ENCODE measurements at regions not wholly inside any gene's neighbourhood (a gene's known extent, or its start where the extent isn't known, plus 50 kb on each side); places are given as distances from the start of the nearest gene placed in this dataset.

- TF ChIP-seq EZH2 (IDR thresholded peaks at IDR 0.05; ENCODE audit: low read length, unreplicated experiment), result no peak
- no peak for TF ChIP-seq CTCF (conservative IDR thresholded peaks at IDR 0.05; ENCODE audit: low read depth, low read length)
- no peak for TF ChIP-seq EZH2phosphoT487 (IDR thresholded peaks at IDR 0.05; ENCODE audit: borderline replicate concordance, low read length)
Observed at GRCh38 chr12:46456356-46457334, 84.1 kb upstream of the SLC38A2 start.

Measured in PC-3 (cell line).